ENCODE measurements at regions not wholly inside any gene's neighbourhood (a gene's known extent, or its start where the extent isn't known, plus 50 kb on each side); places are given as distances from the start of the nearest gene placed in this dataset.
"Not testable (repeated sequence)": the region's sequence is repeated elsewhere in the genome, so short reads cannot be mapped to it uniquely, and the experiment has no call there.

GRCh38 chrX:65879977-65880799 is 159.7 kb downstream of the VSIG4 start:
- no peak for DNase-seq

- DNase-seq = no peak
These were observed 161.4 kb downstream of the VSIG4 start for GRCh38 chrX:65878456-65878855.

GRCh38 chrX:65877953-65878352 is 161.9 kb downstream of the VSIG4 start:
- DNase-seq = no peak

GRCh38 chrX:65875614-65876013 is 164.3 kb downstream of the VSIG4 start:
- DNase-seq = not testable (repeated sequence)

GRCh38 chrX:65874765-65875164 is 165.1 kb downstream of the VSIG4 start:
- no peak for DNase-seq

- DNase-seq = no peak
These were observed 165.8 kb downstream of the VSIG4 start for GRCh38 chrX:65874110-65874509.

- DNase-seq = no peak
These were observed 166.5 kb downstream of the VSIG4 start for GRCh38 chrX:65873385-65873784.

GRCh38 chrX:65871671-65872311 is 168.1 kb downstream of the VSIG4 start:
- peak; percentile 20 for DNase-seq

GRCh38 chrX:65870544-65870943 is 169.3 kb downstream of the VSIG4 start:
- DNase-seq = not testable (repeated sequence)

- no peak for DNase-seq
These were observed 173.1 kb downstream of the VSIG4 start for GRCh38 chrX:65866773-65867172.

- no peak for DNase-seq
These were observed 173.7 kb downstream of the VSIG4 start for GRCh38 chrX:65866146-65866545.

- DNase-seq = no peak
These were observed 177.2 kb downstream of the VSIG4 start for GRCh38 chrX:65862638-65863037.

- DNase-seq = no peak
These were observed 180.6 kb downstream of the VSIG4 start for GRCh38 chrX:65859299-65859698.

- not testable (repeated sequence) for DNase-seq
These were observed 185.4 kb downstream of the VSIG4 start for GRCh38 chrX:65854437-65854836.

GRCh38 chrX:65851306-65851705 is 183.9 kb downstream of the MSN start:
- DNase-seq = not testable (repeated sequence)

- DNase-seq = not testable (repeated sequence)
These were observed 183.4 kb downstream of the MSN start for GRCh38 chrX:65850821-65851220.

- DNase-seq = no peak
These were observed 179.5 kb downstream of the MSN start for GRCh38 chrX:65846974-65847373.

- no peak for DNase-seq
These were observed 173.8 kb downstream of the MSN start for GRCh38 chrX:65841263-65841662.

GRCh38 chrX:65838674-65839073 is 171.2 kb downstream of the MSN start:
- DNase-seq = no peak

GRCh38 chrX:65837875-65838549 is 170.6 kb downstream of the MSN start:
- no peak for DNase-seq

- no peak for DNase-seq
These were observed 163.8 kb downstream of the MSN start for GRCh38 chrX:65831268-65831667.

GRCh38 chrX:65828599-65828998 is 161.1 kb downstream of the MSN start:
- DNase-seq = no peak

- DNase-seq = not testable (repeated sequence)
These were observed 157.8 kb downstream of the MSN start for GRCh38 chrX:65825226-65825625.
